Tibial nerve (tissue), 4 donors: ENCODE measurements at regions not wholly inside any gene's neighbourhood (a gene's known extent, or its start where the extent isn't known, plus 50 kb on each side); places are given as distances from the start of the nearest gene placed in this dataset.

Source experiments
- DNase-seq, 2 donors: peaks; one replicate each; pipeline ENCODE4 v3.0.0-alpha.2; 2019; ENCODE audit warnings: low spot score in 2 of 2
- H3K27ac ChIP-seq, 4 donors: fragments of 200-600 bp; sonication (generic) in 3 of 4; one replicate each; pipeline ENCODE4 v1.5.1; 2017 to 2019; ENCODE audit warnings: mild to moderate bottlenecking in 1 of 4
- H3K27me3 ChIP-seq, 2 donors: fragments of 200-600 bp; sonication (generic) in 1 of 2; one replicate each; pipeline versions ENCODE4 v1.5.1 to v1.6.0; 2017 to 2019
- H3K36me3 ChIP-seq, 3 donors: fragments of 200-600 bp; sonication (generic); one replicate each; pipeline ENCODE4 v1.5.1; 2018 to 2019
- H3K4me1 ChIP-seq, 4 donors: fragments of 200-600 bp; sonication (generic) in 3 of 4; one replicate each; pipeline ENCODE4 v1.5.1; 2017 to 2019
- H3K4me3 ChIP-seq, 4 donors: fragments of 200-600 bp; sonication (generic) in 3 of 4; one replicate each; pipeline ENCODE4 v1.5.1; 2017 to 2019; ENCODE audit warnings: mild to moderate bottlenecking in 1 of 4, moderate library complexity in 1 of 4
- H3K9me3 ChIP-seq, 4 donors: fragments of 200-600 bp; sonication (generic) in 3 of 4; one replicate each; pipeline ENCODE4 v1.5.1; 2017 to 2019
- CTCF ChIP-seq, 5 experiments: fragments of 200-600 bp in 3 of 5; fragments of 450-650 bp in 2 of 5; sonication (generic) in 3 of 5; IDR thresholded peaks; one replicate each; pipeline ENCODE4 v1.5.1; 2016 to 2019; ENCODE audit warnings: antibody characterized with exemption in 5 of 5, mild to moderate bottlenecking in 3 of 5, moderate library complexity in 2 of 5
- EP300 ChIP-seq, 2 donors: sonication (generic); formaldehyde crosslinking; IDR thresholded peaks; one replicate each; pipeline ENCODE4 v1.6.1; 2017; ENCODE audit warnings: antibody characterized with exemption in 2 of 2, mild to moderate bottlenecking in 1 of 2
- POLR2A ChIP-seq, 2 donors: fragments of 450-650 bp; IDR thresholded peaks; one replicate each; pipeline ENCODE4 v1.6.1; 2017; ENCODE audit warnings: antibody characterized with exemption in 2 of 2, mild to moderate bottlenecking in 2 of 2, moderate library complexity in 2 of 2
- WGBS, 2 donors: methylation state at CpG; one replicate each; pipeline ENCODE4 v1.1.5; 2018; 5-methylcytosine and 5-hydroxymethylcytosine counted together

- peak overlapping the region in 2 of 4 donors; percentile 23 to 52 for H3K27ac ChIP-seq
- H3K27me3 ChIP-seq = no peaks in the 10 kb centered on the region
- DNase-seq = peak; percentile 45 to 66
- no peak for TF ChIP-seq CTCF (IDR thresholded peaks at IDR 0.05)
- no peak for TF ChIP-seq POLR2A (IDR thresholded peaks at IDR 0.05)
- peak in 1 of 2 donors; percentile 93 for TF ChIP-seq EP300 (IDR thresholded peaks at IDR 0.05)
- H3K4me3 ChIP-seq = no peak overlapping the region
- H3K4me1 ChIP-seq = peaks cover 0 to 49% (median 15%) of the 10 kb centered on the region in 4 donors
- H3K9me3 ChIP-seq = peaks cover 0 to under 1% (median 0%) of the 10 kb centered on the region in 4 donors
- 15 to 19% methylated on average over 2 of the region's 2 CpGs for WGBS, 2 donors
- H3K36me3 ChIP-seq = no peaks in the 10 kb centered on the region
Observed at GRCh38 chr2:150282771-150283371, 204.6 kb downstream of the RND3 start.

- H3K4me3 ChIP-seq = no peak overlapping the region
- peaks cover 0 to 5% (median 0%) of the 10 kb centered on the region in 4 donors for H3K9me3 ChIP-seq
- no peaks in the 10 kb centered on the region for H3K27me3 ChIP-seq
- WGBS, 2 donors = 60 to 73% methylated on average over 4 of the region's 4 CpGs
- no peak for TF ChIP-seq POLR2A (IDR thresholded peaks at IDR 0.05)
- TF ChIP-seq CTCF (IDR thresholded peaks at IDR 0.05) = no peak
- no peak for TF ChIP-seq EP300 (IDR thresholded peaks at IDR 0.05)
- H3K4me1 ChIP-seq = peaks cover 0 to 49% (median 15%) of the 10 kb centered on the region in 4 donors
- DNase-seq = no peak
- H3K36me3 ChIP-seq = no peaks in the 10 kb centered on the region
- peak overlapping the region in 2 of 4 donors; percentile 23 to 52 for H3K27ac ChIP-seq
Observed at GRCh38 chr2:150282357-150282756, 205.1 kb downstream of the RND3 start.

- TF ChIP-seq CTCF (IDR thresholded peaks at IDR 0.05) = no peak
- TF ChIP-seq EP300 (IDR thresholded peaks at IDR 0.05) = peak in 1 of 2 donors; percentile 91
- no peaks in the 10 kb centered on the region for H3K27me3 ChIP-seq
- peak overlapping the region in 2 of 4 donors; percentile 44 to 52 for H3K27ac ChIP-seq
- DNase-seq = peak; percentile 21 to 90
- H3K4me1 ChIP-seq = peaks cover 0 to 49% (median 15%) of the 10 kb centered on the region in 4 donors
- H3K36me3 ChIP-seq = no peaks in the 10 kb centered on the region
- WGBS, 2 donors = 17 to 28% methylated on average over 1 of the region's 1 CpG
- peaks cover 0 to 19% (median 0%) of the 10 kb centered on the region in 4 donors for H3K9me3 ChIP-seq
- no peak overlapping the region for H3K4me3 ChIP-seq
Observed at GRCh38 chr2:150280231-150280630, 207.2 kb downstream of the RND3 start.

DNA sequence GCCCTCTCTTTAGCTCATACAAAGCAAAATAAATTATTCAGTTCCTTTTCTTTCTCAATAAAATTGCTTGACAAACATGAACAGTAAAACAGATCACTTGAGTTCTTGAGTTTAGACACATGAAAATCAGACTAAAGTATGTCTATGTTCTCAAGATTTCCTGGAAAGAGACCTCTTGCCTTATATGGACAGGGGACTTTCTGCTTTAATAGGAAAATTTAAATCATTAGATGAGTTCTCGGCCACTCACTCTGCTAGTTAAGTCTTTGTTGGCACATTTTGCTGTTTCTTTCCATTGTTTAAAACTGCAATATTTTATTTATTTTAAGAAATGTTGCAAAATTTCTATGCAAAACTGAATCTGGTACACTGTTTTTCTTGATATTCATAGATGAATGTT is 207.8 kb downstream of the RND3 start:
- H3K36me3 ChIP-seq = no peaks in the 10 kb centered on the region
- WGBS, 2 donors = 60 to 63% methylated on average over 1 of the region's 1 CpG
- H3K27ac ChIP-seq = peak overlapping the region in 2 of 4 donors; percentile 44 to 52
- H3K4me3 ChIP-seq = no peak overlapping the region
- no peak for DNase-seq
- H3K4me1 ChIP-seq = peaks cover 0 to 49% (median 15%) of the 10 kb centered on the region in 4 donors
- H3K27me3 ChIP-seq = no peaks in the 10 kb centered on the region
- H3K9me3 ChIP-seq = peaks cover 0 to 19% (median 0%) of the 10 kb centered on the region in 4 donors
- TF ChIP-seq CTCF (IDR thresholded peaks at IDR 0.05) (no peak), POLR2A (IDR thresholded peaks at IDR 0.05) (no peak), EP300 (IDR thresholded peaks at IDR 0.05) (no peak)

- Histone ChIP-seq H3K9me3 (peaks cover 0 to 19% (median 0%) of the 10 kb centered on the region in 4 donors), H3K4me3 (no peak overlapping the region), H3K4me1 (peaks cover 0 to 30% (median 1%) of the 10 kb centered on the region in 4 donors), H3K36me3 (no peaks in the 10 kb centered on the region), H3K27me3 (no peaks in the 10 kb centered on the region), H3K27ac (no peak overlapping the region)
- DNase-seq = no peak
- TF ChIP-seq EP300 (IDR thresholded peaks at IDR 0.05) = no peak
- no peak for TF ChIP-seq POLR2A (IDR thresholded peaks at IDR 0.05)
- TF ChIP-seq CTCF (IDR thresholded peaks at IDR 0.05) = no peak
- 88 to 100% methylated on average over 1 of the region's 1 CpG for WGBS, 2 donors
Observed at GRCh38 chr2:150276737-150277136, 210.7 kb downstream of the RND3 start.
